SK-MEL-5 (cell line): ENCODE measurements at regions not wholly inside any gene's neighbourhood (a gene's known extent, or its start where the extent isn't known, plus 50 kb on each side); places are given as distances from the start of the nearest gene placed in this dataset.

Experiments used
- DNase-seq: peaks from one replicate; pipeline ENCODE4 v3.0.0-alpha.2; 2016; ENCODE audit warnings: low read depth, low spot score
- in situ Hi-C: cut with HindIII; loops from 2 replicates; pipeline ENCODE4 v1.10.0; 2016; ENCODE audit warnings: low sequenced_read_pairs, high pct_unique_total_duplicates, low pct_unique_long_range_greater_than_20kb

DNA sequence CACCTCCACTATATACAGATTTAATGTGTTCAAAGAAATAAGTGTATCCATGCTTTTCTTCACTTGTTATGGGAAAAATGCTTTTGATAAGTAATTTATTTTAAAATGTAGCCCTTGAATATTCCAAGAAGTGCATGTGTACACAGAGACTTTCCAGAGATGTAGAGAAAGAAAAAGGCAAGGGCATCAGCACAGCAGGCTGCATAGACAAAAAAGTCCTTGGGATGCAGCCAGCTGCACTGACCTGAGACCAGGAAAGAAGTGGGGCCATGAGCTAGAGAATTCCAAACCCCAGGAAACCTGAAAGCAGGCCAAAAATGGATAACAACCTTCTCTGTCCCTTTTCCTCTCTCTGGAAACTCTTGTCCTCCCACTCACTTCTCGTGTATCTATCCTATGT, 51.6 kb upstream of the PRDM8 start:
- in situ Hi-C loops, result no loop called here
- no peak for DNase-seq

DNA sequence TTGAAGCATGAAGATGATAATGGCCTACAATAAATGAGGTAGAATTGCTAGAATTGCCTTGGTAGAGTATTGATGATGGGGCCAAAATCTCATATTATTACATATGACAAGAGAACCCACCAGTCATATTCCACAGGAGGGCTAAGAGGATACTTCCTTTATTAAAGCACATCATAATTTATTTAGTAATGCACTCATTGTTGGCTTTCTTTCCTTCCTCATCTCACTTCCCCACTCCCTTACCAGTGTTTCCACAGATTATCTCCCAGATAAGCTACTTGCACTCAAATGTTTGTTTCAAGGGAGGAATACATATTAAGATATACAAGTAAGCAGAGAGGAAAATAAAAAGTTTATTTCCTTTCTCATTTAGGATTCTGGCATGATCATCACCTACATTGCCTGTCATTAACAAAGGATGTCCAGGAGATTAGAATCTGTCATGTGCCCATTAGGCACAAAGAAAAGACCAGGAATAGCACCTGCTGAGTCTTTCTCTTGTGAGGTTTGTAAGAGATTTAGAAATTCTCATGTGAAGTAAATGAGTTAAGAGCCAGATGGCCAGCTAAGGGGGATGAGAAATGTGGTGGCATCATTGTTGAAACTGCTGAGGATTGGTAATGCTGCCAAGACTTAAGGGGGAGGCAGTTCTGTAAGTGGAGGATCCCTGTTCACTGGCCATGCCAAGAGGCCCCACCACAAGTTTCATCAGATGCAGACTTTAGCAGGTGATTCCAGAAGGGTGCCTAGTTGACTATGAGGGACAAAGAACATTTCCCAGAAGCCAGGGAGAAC, 52.4 kb upstream of the PRDM8 start:
- no peak for DNase-seq

DNA sequence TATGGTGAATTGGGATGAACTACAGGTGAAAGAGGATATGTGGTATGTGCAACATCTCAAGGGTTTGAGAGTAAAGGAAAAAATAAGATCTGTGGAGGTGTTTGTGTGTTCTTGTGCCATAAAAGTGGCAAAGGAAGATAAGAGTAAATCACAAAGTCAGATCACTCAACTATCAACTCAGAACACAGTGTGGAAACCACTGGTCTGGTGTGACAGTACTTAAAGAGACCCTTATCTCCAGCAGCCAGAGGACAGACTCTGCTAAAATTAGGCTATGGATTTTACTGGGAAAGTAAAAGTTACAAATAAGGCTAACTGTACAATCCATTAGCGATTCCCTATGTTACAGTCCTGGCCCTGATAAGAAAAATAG, 54.0 kb upstream of the PRDM8 start:
- in situ Hi-C loops, result no loop called here
- no peak for DNase-seq

More for the DNA sequence above, 52.4 kb upstream of the PRDM8 start:
- in situ Hi-C loops, result no loop called here

DNA sequence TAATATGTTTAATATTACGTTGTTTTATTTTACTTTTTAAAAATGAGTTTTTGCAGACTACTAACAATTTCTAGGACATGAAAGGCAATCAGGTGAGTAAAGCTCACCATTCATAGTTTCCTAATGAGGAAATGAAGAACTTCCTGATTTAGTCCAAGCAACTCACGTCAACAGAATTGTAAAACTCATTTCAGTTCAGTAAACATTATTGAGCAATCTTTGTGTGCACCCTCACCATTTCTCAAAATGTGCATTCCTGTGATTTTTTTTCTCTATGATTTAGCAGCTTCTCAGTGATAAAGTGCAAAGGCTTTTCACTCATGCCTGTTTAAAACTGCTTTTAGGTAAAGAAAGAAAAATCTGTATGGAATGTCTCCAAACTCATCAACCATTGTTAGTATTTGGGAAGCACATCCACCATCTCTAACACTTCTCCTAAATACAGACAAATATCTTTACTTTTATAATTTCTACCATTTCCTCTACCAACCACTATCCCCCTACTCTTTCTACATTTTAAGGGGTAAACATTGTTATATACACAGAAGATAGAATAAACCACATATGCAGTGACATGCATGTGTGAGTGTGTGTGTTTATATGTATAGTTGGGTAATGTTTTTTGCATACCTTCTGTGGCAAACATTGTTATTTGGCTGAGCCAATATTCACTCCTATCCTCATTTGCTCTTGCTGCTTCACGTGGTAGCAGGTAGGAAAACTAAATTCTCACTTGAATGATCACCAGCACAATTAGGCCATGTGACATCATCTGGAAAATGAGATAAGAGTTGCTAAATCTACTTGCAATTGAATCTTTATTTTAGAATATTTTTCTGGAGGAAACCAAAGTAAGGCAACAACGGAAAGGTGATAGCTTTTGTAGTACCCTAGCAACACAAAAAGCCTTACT, 54.7 kb upstream of the PRDM8 start:
- in situ Hi-C loops, result no loop called here
- no peak for DNase-seq

DNA sequence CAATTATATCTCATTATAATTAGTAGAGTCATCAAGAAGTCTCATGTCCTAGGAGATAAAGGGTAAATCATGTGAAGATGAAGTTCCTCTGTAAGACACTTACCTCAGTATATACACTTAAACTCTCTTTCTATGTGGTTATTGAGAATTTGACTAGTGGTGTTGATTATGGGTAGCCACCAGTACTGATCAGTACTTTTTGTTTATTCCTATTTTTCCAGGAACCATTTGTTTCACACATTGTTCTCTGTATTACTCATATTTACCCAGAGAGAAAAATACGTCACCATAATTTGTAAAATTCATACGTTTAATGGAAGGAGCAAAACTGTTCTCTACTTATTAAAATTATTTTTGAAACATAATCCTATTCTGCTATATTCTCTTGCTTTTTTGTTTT, 55.8 kb upstream of the PRDM8 start:
- no peak for DNase-seq
- in situ Hi-C loops, result no loop called here

DNA sequence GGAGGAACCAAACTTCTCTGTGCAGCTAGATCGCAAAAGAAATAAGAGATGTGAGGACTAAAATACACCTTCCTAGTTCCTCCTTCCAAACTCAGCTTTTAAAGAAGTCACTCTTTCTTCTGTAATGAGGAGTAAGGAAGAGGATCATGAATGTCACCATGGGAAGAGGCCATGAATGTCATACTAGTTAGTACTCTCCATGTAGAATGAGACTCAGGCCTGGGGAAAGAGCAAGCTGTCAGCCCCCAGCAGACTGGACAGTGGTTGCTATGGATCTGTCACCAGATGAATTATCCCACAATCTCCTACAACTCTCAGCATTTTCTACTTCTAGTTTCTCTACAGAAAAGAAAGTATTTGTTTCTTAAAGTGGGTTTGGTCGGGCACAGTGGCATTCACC, 57.1 kb upstream of the PRDM8 start:
- in situ Hi-C loops, result no loop called here

DNA sequence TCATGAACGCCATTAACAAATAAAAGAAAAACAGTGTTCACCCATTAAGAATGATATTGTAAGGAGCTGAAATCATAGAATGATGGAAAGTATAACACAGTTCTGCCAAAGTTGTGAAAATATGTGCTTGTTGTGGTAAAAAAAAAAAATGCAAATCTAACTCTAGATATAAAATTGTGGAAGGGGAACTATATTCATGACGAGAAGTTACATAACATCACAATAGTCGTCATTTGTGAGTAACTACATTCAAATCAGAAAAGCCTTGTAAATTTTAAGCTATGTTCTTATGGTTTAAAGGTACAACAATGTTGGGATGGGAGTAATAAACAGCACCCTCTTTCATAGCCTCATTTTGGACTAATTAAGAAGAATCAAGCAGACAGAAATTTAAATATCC, 57.6 kb upstream of the PRDM8 start:
- in situ Hi-C loops, result no loop called here
- DNase-seq, result no peak

More for the DNA sequence above, 57.1 kb upstream of the PRDM8 start:
- no peak for DNase-seq

DNA sequence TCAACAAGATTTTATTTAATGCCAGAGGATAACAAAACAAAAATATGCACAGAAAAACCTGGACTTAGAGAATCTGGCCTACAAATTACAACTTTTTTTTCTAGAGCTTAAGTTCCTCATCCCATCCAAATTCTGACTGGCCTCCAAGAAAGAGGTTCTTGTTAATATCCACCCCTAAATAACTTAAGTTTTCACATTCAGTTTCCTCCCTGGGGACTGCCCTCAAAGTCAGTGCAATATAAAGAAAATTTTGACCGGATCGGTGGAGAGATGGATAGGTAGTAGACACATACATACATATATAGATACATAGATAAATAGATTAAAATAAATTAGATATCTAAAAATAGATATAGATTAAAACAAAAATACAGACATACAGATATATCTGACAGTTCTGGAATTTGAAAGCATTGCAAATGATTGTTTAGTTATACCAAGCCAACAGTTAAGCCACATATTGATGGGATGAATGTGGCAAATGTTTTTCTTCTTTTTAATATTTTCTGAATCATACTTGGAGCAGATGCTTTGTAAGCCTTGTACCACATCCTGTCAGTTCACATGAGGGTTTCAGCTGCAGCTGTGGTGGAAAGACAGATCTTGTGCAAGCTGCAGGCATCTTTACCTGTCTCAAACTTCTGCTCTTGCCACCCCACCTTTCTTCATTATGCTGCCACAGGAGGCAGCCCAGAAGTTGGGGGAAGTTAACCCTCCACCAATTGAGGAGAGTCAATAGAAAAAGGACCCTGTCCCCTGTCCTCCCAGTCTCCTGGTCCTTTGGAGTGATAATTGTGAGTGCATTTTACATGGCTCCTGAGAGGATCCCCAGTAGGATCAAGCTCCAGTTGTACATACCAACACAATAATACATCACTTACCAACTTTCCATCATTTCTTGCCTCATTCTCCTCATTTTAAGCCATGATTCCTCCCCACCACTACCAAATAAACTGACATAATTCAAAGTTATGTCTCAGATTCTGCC, 58.5 kb upstream of the PRDM8 start:
- DNase-seq, result no peak
- in situ Hi-C loops, result no loop called here

DNA sequence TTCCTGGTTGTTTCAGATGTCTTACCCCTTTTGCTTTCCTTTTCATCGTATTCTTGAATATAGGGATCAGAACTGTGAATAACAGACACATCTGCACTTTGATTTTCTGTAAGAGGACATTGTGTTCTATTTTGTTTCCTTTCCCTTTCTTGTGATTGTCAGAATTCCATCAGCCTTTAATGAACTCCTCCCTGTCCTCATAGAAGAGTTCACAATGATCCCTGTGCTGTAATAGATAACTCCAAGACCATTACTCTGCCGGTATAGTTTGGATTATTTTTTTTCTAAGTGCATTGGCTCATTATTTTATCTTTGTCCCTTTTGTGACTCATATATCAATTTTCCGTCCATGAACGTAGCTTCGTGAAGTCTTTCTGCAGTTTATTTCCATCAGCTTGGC, 59.7 kb upstream of the PRDM8 start:
- in situ Hi-C loops, result no loop called here
- no peak for DNase-seq

DNA sequence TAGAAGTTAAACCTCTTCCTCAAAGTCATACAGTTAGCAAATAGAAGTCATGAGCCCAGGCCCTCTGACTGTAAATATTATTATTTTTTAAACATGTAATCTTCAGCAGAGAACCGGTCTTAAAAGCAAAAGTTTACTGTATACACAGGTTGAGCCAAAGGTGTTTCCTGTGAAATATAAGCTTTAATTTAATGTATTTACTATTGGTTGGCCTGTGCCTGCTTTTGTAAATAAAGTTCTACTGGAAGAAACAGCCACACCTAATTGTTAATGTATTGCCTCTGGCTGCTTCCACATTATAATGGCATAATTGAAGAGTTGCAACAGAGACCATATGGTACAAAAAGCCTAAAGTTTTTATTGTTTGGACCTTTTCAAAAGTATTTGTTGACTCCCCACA, 61.0 kb upstream of the PRDM8 start:
- no peak for DNase-seq
- in situ Hi-C loops, result no loop called here

DNA sequence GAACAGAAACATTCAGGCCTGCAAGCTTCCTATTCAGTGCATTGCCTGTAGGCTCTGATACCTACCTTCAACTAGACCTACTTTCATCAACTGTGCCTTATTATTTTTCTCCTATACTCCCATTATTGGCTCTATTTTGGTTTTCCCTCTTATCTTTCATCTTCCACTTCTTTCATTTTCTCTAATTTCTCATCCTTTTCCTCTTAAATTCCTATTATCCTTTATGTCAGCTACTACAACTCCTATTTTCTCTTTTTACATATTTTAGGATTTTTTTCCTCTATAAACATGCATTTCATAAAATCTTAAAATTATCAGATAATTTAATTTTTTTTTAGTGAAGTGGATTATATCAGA, 61.6 kb upstream of the PRDM8 start:
- in situ Hi-C loops, result no loop called here

DNA sequence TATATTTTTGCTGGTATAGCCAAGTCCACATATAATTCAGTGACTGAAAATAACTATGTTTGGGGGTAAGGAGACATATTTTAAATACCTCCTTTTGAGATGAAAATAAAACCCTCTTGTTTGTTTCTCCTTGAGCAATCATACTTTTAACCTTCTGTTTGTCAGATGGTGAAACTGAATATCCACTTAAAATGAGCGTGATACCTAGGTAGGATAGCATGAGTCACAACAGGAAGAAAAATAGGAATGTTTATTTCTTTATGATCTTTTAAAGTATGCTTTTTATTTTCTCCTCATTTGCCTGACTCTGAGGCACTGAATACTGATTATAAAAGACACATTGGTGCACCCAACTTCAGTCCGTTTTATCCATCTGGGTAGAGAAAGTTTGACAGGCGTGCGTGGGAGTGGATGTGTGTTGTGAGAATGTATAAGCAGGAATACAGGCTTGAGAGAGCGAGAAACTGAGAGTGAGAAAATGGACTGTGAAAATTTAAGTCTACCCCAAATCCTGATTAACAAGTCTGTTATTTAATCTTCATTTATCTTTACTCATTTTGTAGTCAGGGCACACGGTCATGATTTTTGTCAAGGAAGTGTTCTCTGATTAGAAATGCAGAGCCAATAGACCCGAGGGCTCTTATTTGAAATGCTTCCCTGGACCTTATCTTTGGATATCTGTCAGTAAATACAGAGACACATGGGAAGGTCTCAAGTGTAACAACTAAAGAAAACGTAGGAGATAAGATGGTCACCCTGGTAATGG, 62.1 kb upstream of the ANTXR2 start:
- in situ Hi-C loops, result no loop called here
- DNase-seq, result no peak

More for the DNA sequence above, 61.6 kb upstream of the PRDM8 start:
- no peak for DNase-seq

DNA sequence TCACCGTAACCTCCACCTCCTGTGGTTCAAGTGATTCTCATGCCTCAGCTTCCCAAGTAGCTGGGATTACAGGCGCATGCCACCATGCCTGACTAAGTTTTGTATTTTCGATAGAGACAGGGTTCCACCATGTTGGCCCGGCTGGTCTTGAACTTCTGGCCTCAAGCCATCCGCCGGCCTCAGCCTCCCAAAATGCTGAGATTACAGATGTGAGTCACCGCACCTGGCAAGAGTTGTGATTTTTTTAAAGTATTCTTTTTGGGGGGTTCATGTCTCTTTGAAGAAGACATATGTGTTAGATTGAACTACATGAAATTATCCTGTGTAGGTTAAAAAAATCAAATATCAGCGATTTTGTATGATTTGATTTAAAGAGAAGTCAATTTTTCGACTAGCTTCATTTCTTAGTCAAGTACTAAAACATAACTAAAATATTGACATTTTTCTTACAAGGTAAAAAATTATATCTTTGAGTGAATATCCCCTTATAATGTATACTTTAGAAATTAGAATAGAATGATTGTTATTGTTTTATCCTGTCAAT, 60.3 kb upstream of the ANTXR2 start:
- no peak for DNase-seq
- in situ Hi-C loops, result no loop called here

DNA sequence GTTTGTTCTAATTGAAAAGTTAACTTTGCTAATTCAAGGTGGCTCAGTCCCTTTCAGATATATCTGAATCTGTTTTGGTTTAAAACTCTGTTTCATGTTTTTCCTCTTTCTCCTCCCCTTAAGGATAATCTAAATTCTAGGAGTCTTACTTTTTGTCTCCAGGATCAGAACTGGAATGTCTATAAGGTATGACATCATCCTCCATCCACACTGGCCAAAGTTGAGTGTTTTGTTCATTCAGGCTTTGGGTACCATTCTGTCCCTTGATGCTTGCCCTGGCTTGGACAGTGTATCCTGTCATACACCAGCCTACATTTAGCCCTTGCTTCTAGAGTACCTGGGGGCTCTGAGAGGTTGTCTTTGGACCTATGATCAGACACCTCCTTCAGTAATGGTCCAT, 56.8 kb upstream of the ANTXR2 start:
- in situ Hi-C loops, result no loop called here
- DNase-seq, result no peak

DNA sequence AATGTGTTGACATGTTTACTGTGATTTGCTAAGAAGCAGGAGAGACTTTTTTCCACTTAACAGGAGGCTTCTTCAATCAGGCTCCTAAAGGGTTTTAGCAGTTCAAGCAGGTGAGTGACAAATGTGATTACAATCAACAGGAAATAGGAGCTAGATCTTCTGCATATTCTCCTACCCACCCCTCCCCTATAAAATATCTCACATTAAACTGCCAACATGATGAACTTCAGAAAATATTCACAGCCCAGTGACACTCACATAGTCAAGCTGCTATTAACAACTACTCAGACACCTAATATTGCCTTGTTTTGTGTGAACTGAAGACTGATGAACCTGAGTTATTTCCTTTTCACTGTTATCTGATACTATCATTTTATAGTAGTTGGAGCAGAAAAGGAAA, 55.9 kb upstream of the ANTXR2 start:
- DNase-seq, result no peak
- in situ Hi-C loops, result no loop called here

DNA sequence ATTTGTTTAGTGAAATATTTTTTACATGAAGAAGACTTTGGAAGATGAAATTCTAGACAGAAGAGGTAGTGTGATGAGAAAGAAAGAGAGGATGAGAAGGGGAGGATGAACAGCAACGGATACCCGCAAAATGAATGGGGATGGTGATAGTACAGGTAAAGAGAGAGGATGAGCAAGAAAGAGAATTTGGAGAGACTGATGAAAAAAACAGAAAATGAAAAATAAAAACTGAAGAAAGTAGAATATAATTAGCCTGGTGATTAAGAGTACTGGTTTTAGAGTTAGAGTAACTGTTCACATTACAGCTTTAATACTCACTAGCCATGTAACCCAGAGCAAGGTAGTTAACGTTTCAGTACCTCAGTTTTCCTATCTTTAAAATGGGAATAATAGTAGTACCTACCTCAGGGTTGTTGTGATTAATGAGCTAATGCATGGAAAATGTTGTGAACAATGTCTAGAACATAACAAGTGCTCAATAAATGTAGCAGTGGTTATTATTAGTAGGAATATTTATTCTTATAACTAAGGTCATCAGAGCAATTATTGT, 54.9 kb upstream of the ANTXR2 start:
- in situ Hi-C loops, result no loop called here

DNA sequence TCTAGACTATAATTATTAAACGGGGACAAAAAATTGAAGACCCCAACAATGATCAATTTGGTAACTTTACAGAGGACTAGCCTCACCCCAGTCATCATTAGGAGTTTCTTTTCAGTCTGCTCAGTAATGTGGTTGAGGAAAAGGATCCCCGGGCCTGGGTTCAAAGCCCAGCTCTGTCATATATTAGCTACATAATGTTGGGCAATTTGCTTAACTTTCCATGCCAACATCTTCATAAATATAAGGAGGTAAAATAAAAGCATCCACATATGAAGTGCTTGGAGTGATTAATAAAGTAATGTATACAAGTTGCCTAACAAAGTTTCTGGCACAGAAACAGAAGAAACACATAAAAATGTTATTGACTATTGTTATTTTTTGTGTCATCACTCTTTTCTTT, 53.4 kb upstream of the ANTXR2 start:
- DNase-seq, result no peak
- in situ Hi-C loops, result no loop called here

More for the DNA sequence above, 54.9 kb upstream of the ANTXR2 start:
- DNase-seq, result no peak
